OCI-LY1 (cell line): ENCODE measurements at regions not wholly inside any gene's neighbourhood (a gene's known extent, or its start where the extent isn't known, plus 50 kb on each side); places are given as distances from the start of the nearest gene placed in this dataset.

Source experiments
- EZH2 ChIP-seq: fragments of 200-600 bp; sonication (generic), shearing (Covaris generic); IDR thresholded peaks from 2 replicates; pipeline ENCODE4 v1.8.0; 2017; ENCODE audit warnings: borderline replicate concordance, mixed run types, mild to moderate bottlenecking, antibody characterized with exemption, low read length, moderate library complexity, mixed read lengths
- TF ChIP-seq, protein P1 (sequence below): fragments of 200-600 bp; sonication (generic), shearing (Covaris generic); IDR thresholded peaks from 2 replicates; pipeline ENCODE4 v1.5.1; 2017; ENCODE audit warnings: mild to moderate bottlenecking, antibody characterized with exemption, low read length, moderate library complexity, mixed read lengths

GRCh38 chr3:99373088-99373845 is 265.1 kb upstream of the COL8A1 start:
- TF ChIP-seq, protein P1, sequence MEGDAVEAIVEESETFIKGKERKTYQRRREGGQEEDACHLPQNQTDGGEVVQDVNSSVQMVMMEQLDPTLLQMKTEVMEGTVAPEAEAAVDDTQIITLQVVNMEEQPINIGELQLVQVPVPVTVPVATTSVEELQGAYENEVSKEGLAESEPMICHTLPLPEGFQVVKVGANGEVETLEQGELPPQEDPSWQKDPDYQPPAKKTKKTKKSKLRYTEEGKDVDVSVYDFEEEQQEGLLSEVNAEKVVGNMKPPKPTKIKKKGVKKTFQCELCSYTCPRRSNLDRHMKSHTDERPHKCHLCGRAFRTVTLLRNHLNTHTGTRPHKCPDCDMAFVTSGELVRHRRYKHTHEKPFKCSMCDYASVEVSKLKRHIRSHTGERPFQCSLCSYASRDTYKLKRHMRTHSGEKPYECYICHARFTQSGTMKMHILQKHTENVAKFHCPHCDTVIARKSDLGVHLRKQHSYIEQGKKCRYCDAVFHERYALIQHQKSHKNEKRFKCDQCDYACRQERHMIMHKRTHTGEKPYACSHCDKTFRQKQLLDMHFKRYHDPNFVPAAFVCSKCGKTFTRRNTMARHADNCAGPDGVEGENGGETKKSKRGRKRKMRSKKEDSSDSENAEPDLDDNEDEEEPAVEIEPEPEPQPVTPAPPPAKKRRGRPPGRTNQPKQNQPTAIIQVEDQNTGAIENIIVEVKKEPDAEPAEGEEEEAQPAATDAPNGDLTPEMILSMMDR, result no peak
- TF ChIP-seq EZH2, result no peak
